Karpas-422 (cell line): ENCODE measurements at regions not wholly inside any gene's neighbourhood (a gene's known extent, or its start where the extent isn't known, plus 50 kb on each side); places are given as distances from the start of the nearest gene placed in this dataset.

Experiments used
- DNase-seq: peaks from one replicate; pipeline ENCODE4 v3.0.0-alpha.2; 2015
- H2AFZ ChIP-seq: fragments of 200-600 bp; sonication (generic); 2 replicates; pipeline ENCODE4 v1.6.1; 2014; ENCODE audit warnings: antibody characterized with exemption, low read length, mixed read lengths
- H3K27ac ChIP-seq: fragments of 200-600 bp; sonication (generic); 2 replicates; pipeline ENCODE4 v1.5.1; 2014; ENCODE audit warnings: mild to moderate bottlenecking, low read length, moderate library complexity
- H3K27me3 ChIP-seq: fragments of 200-600 bp; sonication (generic); 2 replicates; pipeline ENCODE4 v1.6.1; 2014; ENCODE audit warnings: low read length, mixed read lengths
- H3K36me3 ChIP-seq: fragments of 200-600 bp; sonication (generic); 2 replicates; pipeline ENCODE4 v1.6.1; 2014; ENCODE audit warnings: low read length, mixed read lengths; ENCODE audit not compliant: insufficient read depth
- H3K4me1 ChIP-seq: fragments of 200-600 bp; sonication (generic); 2 replicates; pipeline ENCODE4 v1.6.1; 2014; ENCODE audit warnings: mild to moderate bottlenecking, low read length, mixed read lengths
- H3K4me2 ChIP-seq: fragments of 200-600 bp; sonication (generic); 2 replicates; pipeline ENCODE4 v1.6.1; 2014; ENCODE audit warnings: low read length, low read depth, mild to moderate bottlenecking; ENCODE audit not compliant: poor library complexity, severe bottlenecking
- H3K4me3 ChIP-seq: fragments of 200-600 bp; sonication (generic); 2 replicates; pipeline ENCODE4 v1.5.1; 2014; ENCODE audit warnings: mild to moderate bottlenecking, antibody characterized with exemption, low read length, mixed read lengths
- H3K79me2 ChIP-seq: fragments of 200-600 bp; sonication (generic); 2 replicates; pipeline ENCODE4 v1.6.1; 2014; ENCODE audit warnings: mild to moderate bottlenecking, low read length, mixed read lengths
- H3K9ac ChIP-seq: fragments of 200-600 bp; sonication (generic); 2 replicates; pipeline ENCODE4 v1.6.0; 2014; ENCODE audit warnings: low read length
- H3K9me2 ChIP-seq: fragments of 200-600 bp; sonication (generic), shearing (Covaris generic); replicated peaks from 2 replicates; pipeline ENCODE4 v1.6.0; 2014; ENCODE audit warnings: mild to moderate bottlenecking, low read length, moderate library complexity; ENCODE audit not compliant: insufficient read depth
- H3K9me3 ChIP-seq: fragments of 300-700, 200-600 bp; sonication (generic); 2 replicates; pipeline ENCODE4 v1.6.1; 2014; ENCODE audit warnings: low read length, mixed read lengths
- H4K20me1 ChIP-seq: fragments of 200-600 bp; sonication (generic); 2 replicates; pipeline ENCODE4 v1.6.1; 2014; ENCODE audit warnings: mild to moderate bottlenecking, antibody characterized with exemption, low read length, low read depth; ENCODE audit not compliant: insufficient read depth

- no peak for DNase-seq
- H4K20me1 ChIP-seq = no peaks in the 10 kb centered on the region
- H2AFZ ChIP-seq = no peak overlapping the region
- no peaks in the 10 kb centered on the region for H3K27me3 ChIP-seq
- H3K9me2 ChIP-seq = no peaks in the 10 kb centered on the region
- no peak overlapping the region for H3K27ac ChIP-seq
- no peaks in the 10 kb centered on the region for H3K79me2 ChIP-seq
- no peak overlapping the region for H3K9ac ChIP-seq
- no peaks in the 10 kb centered on the region for H3K4me1 ChIP-seq
- H3K36me3 ChIP-seq = no peaks in the 10 kb centered on the region
- no peak overlapping the region for H3K4me2 ChIP-seq
- H3K9me3 ChIP-seq = no peaks in the 10 kb centered on the region
- no peak overlapping the region for H3K4me3 ChIP-seq
Measured at GRCh38 chr4:17265653-17266052, 246.2 kb downstream of the QDPR start.

- H2AFZ ChIP-seq = no peak overlapping the region
- H3K9me3 ChIP-seq = no peaks in the 10 kb centered on the region
- no peaks in the 10 kb centered on the region for H3K36me3 ChIP-seq
Measured at GRCh38 chr4:17265139-17265538, 246.8 kb downstream of the QDPR start.

GRCh38 chr4:17260166-17260907, 251.6 kb downstream of the QDPR start:
- H3K27me3 ChIP-seq = no peaks in the 10 kb centered on the region
- H3K9me2 ChIP-seq = no peaks in the 10 kb centered on the region
- H3K79me2 ChIP-seq = no peaks in the 10 kb centered on the region
- no peak overlapping the region for H3K4me2 ChIP-seq
- H3K27ac ChIP-seq = no peak overlapping the region
- H3K36me3 ChIP-seq = no peaks in the 10 kb centered on the region
- H2AFZ ChIP-seq = no peak overlapping the region
- no peaks in the 10 kb centered on the region for H4K20me1 ChIP-seq
- H3K9ac ChIP-seq = no peak overlapping the region
- DNase-seq = no peak
- no peak overlapping the region for H3K4me3 ChIP-seq
- no peaks in the 10 kb centered on the region for H3K4me1 ChIP-seq
- no peaks in the 10 kb centered on the region for H3K9me3 ChIP-seq

More at GRCh38 chr4:17265139-17265538, 246.8 kb downstream of the QDPR start:
- Histone ChIP-seq H3K79me2 (no peaks in the 10 kb centered on the region), H3K4me1 (no peaks in the 10 kb centered on the region), H3K4me2 (no peak overlapping the region), H3K9ac (no peak overlapping the region), H3K4me3 (no peak overlapping the region), H3K27ac (no peak overlapping the region), H3K9me2 (no peaks in the 10 kb centered on the region), H3K27me3 (no peaks in the 10 kb centered on the region), H4K20me1 (no peaks in the 10 kb centered on the region)
- no peak for DNase-seq

GRCh38 chr4:17258106-17258505, 253.8 kb downstream of the QDPR start:
- Histone ChIP-seq H3K36me3 (no peaks in the 10 kb centered on the region), H3K4me2 (no peak overlapping the region), H3K4me3 (no peak overlapping the region), H3K9me3 (no peaks in the 10 kb centered on the region), H3K9ac (no peak overlapping the region), H3K27ac (no peak overlapping the region), H3K9me2 (no peaks in the 10 kb centered on the region), H3K79me2 (no peaks in the 10 kb centered on the region), H3K27me3 (no peaks in the 10 kb centered on the region), H3K4me1 (no peaks in the 10 kb centered on the region), H4K20me1 (no peaks in the 10 kb centered on the region), H2AFZ (no peak overlapping the region)
- DNase-seq = no peak

- no peak overlapping the region for H3K9ac ChIP-seq
- H3K9me2 ChIP-seq = no peaks in the 10 kb centered on the region
- H3K27ac ChIP-seq = no peak overlapping the region
- H3K4me1 ChIP-seq = no peaks in the 10 kb centered on the region
- H3K27me3 ChIP-seq = no peaks in the 10 kb centered on the region
- no peak overlapping the region for H3K4me3 ChIP-seq
- H2AFZ ChIP-seq = no peak overlapping the region
- no peak for DNase-seq
- no peaks in the 10 kb centered on the region for H3K36me3 ChIP-seq
- H3K79me2 ChIP-seq = no peaks in the 10 kb centered on the region
- no peaks in the 10 kb centered on the region for H4K20me1 ChIP-seq
- H3K9me3 ChIP-seq = no peaks in the 10 kb centered on the region
- H3K4me2 ChIP-seq = no peak overlapping the region
Measured at GRCh38 chr4:17252131-17252530, 259.8 kb downstream of the QDPR start.

- no peak for DNase-seq
- no peak overlapping the region for H3K27ac ChIP-seq
- H3K9me3 ChIP-seq = no peaks in the 10 kb centered on the region
- no peaks in the 10 kb centered on the region for H3K27me3 ChIP-seq
- H3K4me3 ChIP-seq = no peak overlapping the region
- no peaks in the 10 kb centered on the region for H4K20me1 ChIP-seq
- no peak overlapping the region for H3K4me2 ChIP-seq
- H3K36me3 ChIP-seq = no peaks in the 10 kb centered on the region
- no peaks in the 10 kb centered on the region for H3K9me2 ChIP-seq
- no peak overlapping the region for H2AFZ ChIP-seq
- no peaks in the 10 kb centered on the region for H3K4me1 ChIP-seq
- H3K9ac ChIP-seq = no peak overlapping the region
- no peaks in the 10 kb centered on the region for H3K79me2 ChIP-seq
Measured at GRCh38 chr4:17251101-17251500, 260.8 kb downstream of the QDPR start.

- H3K4me1 ChIP-seq = no peaks in the 10 kb centered on the region
Measured at GRCh38 chr4:17250591-17250990, 261.3 kb downstream of the QDPR start.

GRCh38 chr4:17246656-17247055, 265.2 kb downstream of the QDPR start:
- H4K20me1 ChIP-seq = no peaks in the 10 kb centered on the region
- no peaks in the 10 kb centered on the region for H3K27me3 ChIP-seq
- no peaks in the 10 kb centered on the region for H3K9me2 ChIP-seq
- H3K27ac ChIP-seq = no peak overlapping the region
- no peak overlapping the region for H3K4me3 ChIP-seq
- H2AFZ ChIP-seq = no peak overlapping the region
- DNase-seq = no peak
- H3K4me1 ChIP-seq = no peaks in the 10 kb centered on the region
- H3K79me2 ChIP-seq = no peaks in the 10 kb centered on the region
- H3K4me2 ChIP-seq = no peak overlapping the region
- H3K9me3 ChIP-seq = no peaks in the 10 kb centered on the region
- H3K9ac ChIP-seq = no peak overlapping the region
- H3K36me3 ChIP-seq = no peaks in the 10 kb centered on the region

More at GRCh38 chr4:17250591-17250990, 261.3 kb downstream of the QDPR start:
- no peak overlapping the region for H3K9ac ChIP-seq
- H3K9me3 ChIP-seq = no peaks in the 10 kb centered on the region
- DNase-seq = no peak
- no peak overlapping the region for H3K27ac ChIP-seq
- no peak overlapping the region for H2AFZ ChIP-seq
- H3K4me3 ChIP-seq = no peak overlapping the region
- H4K20me1 ChIP-seq = no peaks in the 10 kb centered on the region
- no peaks in the 10 kb centered on the region for H3K27me3 ChIP-seq
- no peak overlapping the region for H3K4me2 ChIP-seq
- no peaks in the 10 kb centered on the region for H3K36me3 ChIP-seq
- H3K9me2 ChIP-seq = no peaks in the 10 kb centered on the region
- no peaks in the 10 kb centered on the region for H3K79me2 ChIP-seq
